PC-3 (cell line): ENCODE measurements at regions not wholly inside any gene's neighbourhood (a gene's known extent, or its start where the extent isn't known, plus 50 kb on each side); places are given as distances from the start of the nearest gene placed in this dataset.

Source experiments
- CTCF ChIP-seq: fragments of 300-600 bp; sonication (generic); conservative IDR thresholded peaks from 2 replicates; pipeline ENCODE4 v1.5.1; 2017; ENCODE audit warnings: antibody characterized with exemption, low read depth, mild to moderate bottlenecking, low read length
- EZH2 ChIP-seq: fragments of 300-600 bp; sonication (generic); IDR thresholded peaks from one replicate; pipeline ENCODE4 v1.6.1; 2017; ENCODE audit warnings: antibody characterized with exemption, mild to moderate bottlenecking, low read length; ENCODE audit not compliant: unreplicated experiment
- EZH2phosphoT487 ChIP-seq: fragments of 300-600 bp; sonication (generic); IDR thresholded peaks from 2 replicates; pipeline ENCODE4 v1.6.1; 2018; ENCODE audit warnings: mild to moderate bottlenecking, antibody characterized with exemption, low read length, borderline replicate concordance

DNA sequence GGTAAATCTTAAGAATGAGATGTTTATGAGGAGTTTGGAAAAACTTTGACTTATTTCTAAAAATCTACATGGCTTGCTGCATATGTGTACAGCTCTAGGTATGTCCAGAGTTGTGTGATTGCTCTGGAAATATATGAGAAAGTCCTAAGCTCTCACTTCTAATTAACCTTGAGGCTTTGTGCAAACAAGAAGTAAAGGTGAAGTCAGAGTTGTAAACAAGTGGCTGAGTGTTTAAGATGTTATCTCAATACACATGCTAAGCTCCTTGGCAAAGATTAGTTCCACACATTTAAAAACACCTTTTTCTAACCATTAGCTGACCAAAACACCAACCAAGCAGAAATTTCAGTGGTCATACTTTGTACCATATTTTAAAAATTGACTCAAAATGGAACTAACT, 684.2 kb downstream of the HTR1B start:
- TF ChIP-seq CTCF (no peak), EZH2 (no peak), EZH2phosphoT487 (no peak)
